ENCODE measurements at regions not wholly inside any gene's neighbourhood (a gene's known extent, or its start where the extent isn't known, plus 50 kb on each side); places are given as distances from the start of the nearest gene placed in this dataset.

DNA sequence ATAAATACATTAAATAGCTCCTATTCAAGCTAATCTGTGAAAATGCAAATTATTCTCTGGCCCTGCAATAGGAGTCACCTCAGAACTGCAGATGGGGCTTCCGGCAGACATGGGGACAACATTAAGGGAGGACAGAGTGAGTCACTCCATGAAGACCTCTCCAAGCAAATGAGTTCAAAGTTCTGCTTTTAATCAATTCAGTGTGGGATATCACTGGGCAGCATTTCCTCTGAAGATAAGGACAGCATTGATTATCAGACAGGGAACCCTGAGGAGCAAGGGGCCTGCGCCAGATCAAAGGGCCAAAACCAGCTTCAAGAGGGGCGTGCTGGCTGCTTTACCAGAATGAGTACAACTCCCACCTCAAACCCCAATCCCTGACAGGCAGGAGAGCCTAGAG, 356.9 kb upstream of the KLHL29 start:
- ChIA-PET CTCF (no interaction called here), POLR2A (no interaction called here)
- no peaks in the 10 kb centered on the region for H3K36me3 ChIP-seq (ENCODE audit: control insufficient read depth, insufficient read depth, low read length)
- no peaks in the 10 kb centered on the region for H3K9me3 ChIP-seq (ENCODE audit: control insufficient read depth, insufficient read depth, low read depth, low read length)
- H3K27ac ChIP-seq (ENCODE audit: low read length), result no peak overlapping the region
- intact Hi-C loops (cut with micrococcal nuclease; ENCODE audit: unreplicated experiment), result no loop called here
- no peaks in the 10 kb centered on the region for H3K27me3 ChIP-seq (ENCODE audit: control insufficient read depth, insufficient read depth, low read length)
- BruUV-seq (replicated peaks), result no TSS peak
- no peak overlapping the region for H3K4me3 ChIP-seq (ENCODE audit: low read depth in 2 of 2, low read length in 2 of 2)
- TF ChIP-seq POLR2AphosphoS5 (IDR thresholded peaks at IDR 0.05; ENCODE audit: low read depth, low read length) (no peak), TCF7L2 (IDR thresholded peaks at IDR 0.05; ENCODE audit: low read depth, low read length) (no peak), SIN3A (IDR thresholded peaks at IDR 0.05; ENCODE audit: borderline replicate concordance, insufficient read depth, low read depth, low read length) (no peak)
- TF ChIP-seq, protein P1, sequence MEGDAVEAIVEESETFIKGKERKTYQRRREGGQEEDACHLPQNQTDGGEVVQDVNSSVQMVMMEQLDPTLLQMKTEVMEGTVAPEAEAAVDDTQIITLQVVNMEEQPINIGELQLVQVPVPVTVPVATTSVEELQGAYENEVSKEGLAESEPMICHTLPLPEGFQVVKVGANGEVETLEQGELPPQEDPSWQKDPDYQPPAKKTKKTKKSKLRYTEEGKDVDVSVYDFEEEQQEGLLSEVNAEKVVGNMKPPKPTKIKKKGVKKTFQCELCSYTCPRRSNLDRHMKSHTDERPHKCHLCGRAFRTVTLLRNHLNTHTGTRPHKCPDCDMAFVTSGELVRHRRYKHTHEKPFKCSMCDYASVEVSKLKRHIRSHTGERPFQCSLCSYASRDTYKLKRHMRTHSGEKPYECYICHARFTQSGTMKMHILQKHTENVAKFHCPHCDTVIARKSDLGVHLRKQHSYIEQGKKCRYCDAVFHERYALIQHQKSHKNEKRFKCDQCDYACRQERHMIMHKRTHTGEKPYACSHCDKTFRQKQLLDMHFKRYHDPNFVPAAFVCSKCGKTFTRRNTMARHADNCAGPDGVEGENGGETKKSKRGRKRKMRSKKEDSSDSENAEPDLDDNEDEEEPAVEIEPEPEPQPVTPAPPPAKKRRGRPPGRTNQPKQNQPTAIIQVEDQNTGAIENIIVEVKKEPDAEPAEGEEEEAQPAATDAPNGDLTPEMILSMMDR (IDR thresholded peaks at IDR 0.05), result no peak
- TF ChIP-seq, protein P2, sequence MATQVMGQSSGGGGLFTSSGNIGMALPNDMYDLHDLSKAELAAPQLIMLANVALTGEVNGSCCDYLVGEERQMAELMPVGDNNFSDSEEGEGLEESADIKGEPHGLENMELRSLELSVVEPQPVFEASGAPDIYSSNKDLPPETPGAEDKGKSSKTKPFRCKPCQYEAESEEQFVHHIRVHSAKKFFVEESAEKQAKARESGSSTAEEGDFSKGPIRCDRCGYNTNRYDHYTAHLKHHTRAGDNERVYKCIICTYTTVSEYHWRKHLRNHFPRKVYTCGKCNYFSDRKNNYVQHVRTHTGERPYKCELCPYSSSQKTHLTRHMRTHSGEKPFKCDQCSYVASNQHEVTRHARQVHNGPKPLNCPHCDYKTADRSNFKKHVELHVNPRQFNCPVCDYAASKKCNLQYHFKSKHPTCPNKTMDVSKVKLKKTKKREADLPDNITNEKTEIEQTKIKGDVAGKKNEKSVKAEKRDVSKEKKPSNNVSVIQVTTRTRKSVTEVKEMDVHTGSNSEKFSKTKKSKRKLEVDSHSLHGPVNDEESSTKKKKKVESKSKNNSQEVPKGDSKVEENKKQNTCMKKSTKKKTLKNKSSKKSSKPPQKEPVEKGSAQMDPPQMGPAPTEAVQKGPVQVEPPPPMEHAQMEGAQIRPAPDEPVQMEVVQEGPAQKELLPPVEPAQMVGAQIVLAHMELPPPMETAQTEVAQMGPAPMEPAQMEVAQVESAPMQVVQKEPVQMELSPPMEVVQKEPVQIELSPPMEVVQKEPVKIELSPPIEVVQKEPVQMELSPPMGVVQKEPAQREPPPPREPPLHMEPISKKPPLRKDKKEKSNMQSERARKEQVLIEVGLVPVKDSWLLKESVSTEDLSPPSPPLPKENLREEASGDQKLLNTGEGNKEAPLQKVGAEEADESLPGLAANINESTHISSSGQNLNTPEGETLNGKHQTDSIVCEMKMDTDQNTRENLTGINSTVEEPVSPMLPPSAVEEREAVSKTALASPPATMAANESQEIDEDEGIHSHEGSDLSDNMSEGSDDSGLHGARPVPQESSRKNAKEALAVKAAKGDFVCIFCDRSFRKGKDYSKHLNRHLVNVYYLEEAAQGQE (IDR thresholded peaks at IDR 0.05; ENCODE audit: insufficient read depth in 1 of 2, low read depth in 2 of 2, low read length in 1 of 2), result no peak
- H3K4me1 ChIP-seq (ENCODE audit: control insufficient read depth, insufficient read depth, low read length), result no peaks in the 10 kb centered on the region
- in situ Hi-C loops (cut with HindIII; ENCODE audit: low pct_unique_long_range_greater_than_20kb, low sequenced_read_pairs), result no loop called here
- DNase-seq (ENCODE audit: low read depth, low spot score) (no peak), ATAC-seq (no peak)

DNA sequence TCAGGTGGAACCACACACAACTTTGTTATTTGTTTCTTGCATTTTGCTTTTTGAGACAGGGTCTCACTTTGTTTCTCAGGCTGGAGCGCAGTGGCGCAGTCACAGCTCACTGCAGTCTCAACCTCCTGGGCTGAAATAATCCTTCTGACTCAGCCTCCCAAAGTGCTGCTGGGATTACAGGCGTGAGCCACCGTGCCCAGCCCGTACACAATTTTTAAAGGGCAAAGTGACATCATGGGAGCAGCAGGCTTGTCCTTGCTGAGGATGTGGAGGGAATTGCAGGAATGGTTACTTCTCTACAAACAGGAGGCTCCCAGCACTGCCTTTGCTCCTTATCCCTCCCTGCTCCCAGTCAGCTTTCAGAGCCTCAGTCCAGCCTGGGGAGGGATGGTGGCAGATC, 355.9 kb upstream of the KLHL29 start:
- Histone ChIP-seq H3K9me3 (ENCODE audit: control insufficient read depth, insufficient read depth, low read depth, low read length) (no peaks in the 10 kb centered on the region), H3K4me1 (ENCODE audit: control insufficient read depth, insufficient read depth, low read length) (no peaks in the 10 kb centered on the region), H3K4me3 (ENCODE audit: low read depth in 2 of 2, low read length in 2 of 2) (no peak overlapping the region), H3K36me3 (ENCODE audit: control insufficient read depth, insufficient read depth, low read length) (no peaks in the 10 kb centered on the region), H3K27ac (ENCODE audit: low read length) (no peak overlapping the region), H3K27me3 (ENCODE audit: control insufficient read depth, insufficient read depth, low read length) (no peaks in the 10 kb centered on the region)
- no TSS peak for BruUV-seq (replicated peaks)
- intact Hi-C loops (cut with micrococcal nuclease; ENCODE audit: unreplicated experiment), result no loop called here
- ChIA-PET CTCF (no interaction called here), POLR2A (no interaction called here)
- in situ Hi-C loops (cut with HindIII; ENCODE audit: low pct_unique_long_range_greater_than_20kb, low sequenced_read_pairs), result no loop called here
- DNase-seq (ENCODE audit: low read depth, low spot score) (no peak), ATAC-seq (no peak)
- TF ChIP-seq SIN3A (IDR thresholded peaks at IDR 0.05; ENCODE audit: borderline replicate concordance, insufficient read depth, low read depth, low read length) (no peak), TCF7L2 (IDR thresholded peaks at IDR 0.05; ENCODE audit: low read depth, low read length) (no peak), POLR2AphosphoS5 (IDR thresholded peaks at IDR 0.05; ENCODE audit: low read depth, low read length) (no peak)
- TF ChIP-seq, protein P2 (IDR thresholded peaks at IDR 0.05; ENCODE audit: insufficient read depth in 1 of 2, low read depth in 2 of 2, low read length in 1 of 2), result no peak
- TF ChIP-seq, protein P1 (IDR thresholded peaks at IDR 0.05), result no peak

Data from Panc1 (cell line).